Breast epithelium (tissue), 4 donors: ENCODE measurements at regions not wholly inside any gene's neighbourhood (a gene's known extent, or its start where the extent isn't known, plus 50 kb on each side); places are given as distances from the start of the nearest gene placed in this dataset.
"Not testable (repeated sequence)": the region's sequence is repeated elsewhere in the genome, so short reads cannot be mapped to it uniquely, and the experiment has no call there.

Experiments used
- DNase-seq, 2 donors: peaks; one replicate each; pipeline ENCODE4 v3.0.0-alpha.2; 2019; ENCODE audit warnings: low spot score in 2 of 2
- H3K27ac ChIP-seq, 2 donors: fragments of 200-600 bp; sonication (generic) in 1 of 2; one replicate each; pipeline ENCODE4 v1.5.1; 2016 to 2019; ENCODE audit warnings: mild to moderate bottlenecking in 1 of 2
- H3K27me3 ChIP-seq, 2 donors: fragments of 200-600 bp; sonication (generic) in 1 of 2; one replicate each; pipeline versions ENCODE4 v1.5.1 to v1.6.0; 2017 to 2019; ENCODE audit warnings: control low read depth in 1 of 2, mild to moderate bottlenecking in 1 of 2
- H3K36me3 ChIP-seq: fragments of 200-600 bp; one replicate; pipeline ENCODE4 v1.5.1; 2019
- H3K4me1 ChIP-seq, 2 donors: fragments of 200-600 bp; sonication (generic); one replicate each; pipeline ENCODE4 v1.5.1; 2016 to 2019; ENCODE audit warnings: control low read depth in 1 of 2
- H3K4me3 ChIP-seq, 3 donors: fragments of 200-600 bp; sonication (generic); 1 replicate in 2 of 3; 2 replicates in 1 of 3; pipeline ENCODE4 v1.5.1; 2016 to 2019; ENCODE audit warnings: mild to moderate bottlenecking in 3 of 3, moderate library complexity in 2 of 3
- H3K9me3 ChIP-seq, 2 donors: fragments of 200-600 bp; sonication (generic) in 1 of 2; one replicate each; pipeline ENCODE4 v1.5.1; 2016 to 2019; ENCODE audit warnings: control low read depth in 1 of 2
- POLR2A ChIP-seq: fragments of 450-650 bp; IDR thresholded peaks from one replicate; pipeline ENCODE4 v1.6.1; 2016; ENCODE audit warnings: antibody characterized with exemption, mild to moderate bottlenecking, moderate library complexity
- POLR2AphosphoS5 ChIP-seq, 3 donors: sonication (generic); formaldehyde crosslinking; IDR thresholded peaks; one replicate each; pipeline ENCODE4 v1.6.1; 2017; ENCODE audit warnings: antibody characterized with exemption in 3 of 3
- intact Hi-C: fragments of 100-400 bp; cut with DNase I; formaldehyde crosslinking; loops from one replicate; pipeline ENCODE4 v1.15.1; 2023; ENCODE audit warnings: low total_unique reads
- TF ChIP-seq, protein P1 (sequence below), 3 donors: fragments of 450-650 bp; IDR thresholded peaks; one replicate each; pipeline ENCODE4 v1.5.1; 2016 to 2017; ENCODE audit warnings: antibody characterized with exemption in 3 of 3, mild to moderate bottlenecking in 3 of 3, moderate library complexity in 3 of 3

DNA sequence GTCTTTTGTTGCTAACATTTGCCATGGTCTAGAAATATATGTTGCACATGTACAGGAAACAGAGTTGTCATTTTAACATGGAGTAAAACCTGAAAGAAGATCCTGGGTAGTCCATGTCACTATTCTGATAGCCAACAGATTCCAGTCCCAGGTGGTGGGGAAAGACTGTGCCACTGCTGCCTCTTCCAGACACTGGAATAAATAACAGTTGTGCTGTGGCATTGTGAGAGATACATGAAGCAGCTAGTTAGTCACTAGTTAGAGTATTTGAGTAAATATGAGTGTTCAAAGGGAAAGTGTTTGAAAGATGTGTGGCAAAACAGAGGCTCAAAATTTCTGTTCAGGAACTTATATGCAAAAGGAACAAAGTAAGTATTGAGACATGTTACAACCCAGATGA is 1408.3 kb downstream of the EFNA5 start:
- no peaks in the 10 kb centered on the region for H3K36me3 ChIP-seq
- no peak overlapping the region for H3K4me3 ChIP-seq
- no peaks in the 10 kb centered on the region for H3K9me3 ChIP-seq
- H3K27me3 ChIP-seq = no peaks in the 10 kb centered on the region
- intact Hi-C loops = no loop called here
- TF ChIP-seq, protein P1, sequence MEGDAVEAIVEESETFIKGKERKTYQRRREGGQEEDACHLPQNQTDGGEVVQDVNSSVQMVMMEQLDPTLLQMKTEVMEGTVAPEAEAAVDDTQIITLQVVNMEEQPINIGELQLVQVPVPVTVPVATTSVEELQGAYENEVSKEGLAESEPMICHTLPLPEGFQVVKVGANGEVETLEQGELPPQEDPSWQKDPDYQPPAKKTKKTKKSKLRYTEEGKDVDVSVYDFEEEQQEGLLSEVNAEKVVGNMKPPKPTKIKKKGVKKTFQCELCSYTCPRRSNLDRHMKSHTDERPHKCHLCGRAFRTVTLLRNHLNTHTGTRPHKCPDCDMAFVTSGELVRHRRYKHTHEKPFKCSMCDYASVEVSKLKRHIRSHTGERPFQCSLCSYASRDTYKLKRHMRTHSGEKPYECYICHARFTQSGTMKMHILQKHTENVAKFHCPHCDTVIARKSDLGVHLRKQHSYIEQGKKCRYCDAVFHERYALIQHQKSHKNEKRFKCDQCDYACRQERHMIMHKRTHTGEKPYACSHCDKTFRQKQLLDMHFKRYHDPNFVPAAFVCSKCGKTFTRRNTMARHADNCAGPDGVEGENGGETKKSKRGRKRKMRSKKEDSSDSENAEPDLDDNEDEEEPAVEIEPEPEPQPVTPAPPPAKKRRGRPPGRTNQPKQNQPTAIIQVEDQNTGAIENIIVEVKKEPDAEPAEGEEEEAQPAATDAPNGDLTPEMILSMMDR (IDR thresholded peaks at IDR 0.05) = no peak
- TF ChIP-seq POLR2AphosphoS5 (IDR thresholded peaks at IDR 0.05) (no peak), POLR2A (no peak)
- H3K27ac ChIP-seq = no peak overlapping the region
- H3K4me1 ChIP-seq = no peaks in the 10 kb centered on the region
- no peak for DNase-seq

DNA sequence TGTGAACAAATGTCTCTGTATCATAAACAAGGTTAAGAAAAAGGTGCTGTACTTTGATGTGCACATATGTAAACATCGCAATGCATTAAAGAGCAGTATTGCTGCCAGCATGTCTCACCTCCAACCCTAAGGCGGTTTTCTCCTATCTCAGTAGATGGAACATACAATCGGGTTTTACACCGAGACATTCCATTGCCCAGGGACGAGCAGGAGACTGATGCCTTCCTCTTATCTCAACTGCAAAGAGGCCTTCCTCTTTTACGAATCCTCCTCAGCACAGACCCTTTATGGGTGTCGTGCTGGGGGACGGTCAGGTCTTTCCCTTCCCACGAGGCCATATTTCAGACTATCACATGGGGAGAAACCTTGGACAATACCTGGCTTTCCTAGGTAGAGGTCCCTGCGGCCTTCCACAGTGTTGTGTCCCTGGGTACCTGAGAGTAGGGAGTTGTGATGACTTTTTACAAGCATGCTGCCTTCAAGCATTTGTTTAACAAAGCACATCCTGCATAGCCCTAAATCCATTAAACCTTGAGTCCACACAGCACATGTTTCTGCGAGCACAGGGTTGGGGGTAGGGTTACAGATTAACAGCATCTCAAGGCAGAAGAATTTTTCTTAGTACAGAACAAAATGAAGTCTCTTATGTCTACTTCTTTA is 1411.2 kb downstream of the EFNA5 start:
- H3K4me3 ChIP-seq = not testable (repeated sequence)

DNA sequence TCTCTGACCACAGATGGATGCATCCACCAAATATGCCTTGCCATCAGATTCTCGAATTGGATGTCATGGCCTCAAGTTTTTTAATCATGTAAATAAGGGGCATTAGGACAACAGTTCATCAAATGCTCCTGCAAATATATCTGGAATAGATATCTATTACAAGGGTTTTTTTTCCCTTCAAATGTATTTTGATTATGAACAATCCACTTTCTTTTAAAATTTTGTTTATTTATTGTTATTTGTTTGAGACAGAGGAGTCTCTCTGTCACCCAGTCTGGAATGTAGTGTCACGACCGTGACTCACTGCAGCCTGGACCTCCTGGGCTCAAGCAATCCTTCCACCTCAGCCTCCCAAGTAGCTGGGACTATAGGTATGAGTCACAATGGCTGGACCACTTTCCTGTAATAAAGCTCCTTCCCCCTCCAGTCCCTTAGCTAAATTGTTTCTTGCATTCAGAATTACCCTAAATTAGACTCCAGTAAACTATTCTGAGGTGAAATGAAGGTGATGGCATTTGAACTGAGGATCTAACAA is 1412.1 kb downstream of the EFNA5 start:
- Histone ChIP-seq H3K4me3 (no peak overlapping the region), H3K36me3 (no peaks in the 10 kb centered on the region), H3K4me1 (no peaks in the 10 kb centered on the region), H3K27me3 (no peaks in the 10 kb centered on the region), H3K9me3 (peaks cover 0 to 10% of the 10 kb centered on the region in 2 donors), H3K27ac (no peak overlapping the region)
- TF ChIP-seq POLR2A (no peak), POLR2AphosphoS5 (IDR thresholded peaks at IDR 0.05) (no peak)
- TF ChIP-seq, protein P1 (IDR thresholded peaks at IDR 0.05) = no peak
- DNase-seq = no peak
- intact Hi-C loops = no loop called here

More for the DNA sequence above, 1411.2 kb downstream of the EFNA5 start:
- DNase-seq, H3K27me3 ChIP-seq, H3K9me3 ChIP-seq, H3K27ac ChIP-seq, H3K4me1 ChIP-seq, intact Hi-C loops, H3K36me3 ChIP-seq: not testable (repeated sequence)

DNA sequence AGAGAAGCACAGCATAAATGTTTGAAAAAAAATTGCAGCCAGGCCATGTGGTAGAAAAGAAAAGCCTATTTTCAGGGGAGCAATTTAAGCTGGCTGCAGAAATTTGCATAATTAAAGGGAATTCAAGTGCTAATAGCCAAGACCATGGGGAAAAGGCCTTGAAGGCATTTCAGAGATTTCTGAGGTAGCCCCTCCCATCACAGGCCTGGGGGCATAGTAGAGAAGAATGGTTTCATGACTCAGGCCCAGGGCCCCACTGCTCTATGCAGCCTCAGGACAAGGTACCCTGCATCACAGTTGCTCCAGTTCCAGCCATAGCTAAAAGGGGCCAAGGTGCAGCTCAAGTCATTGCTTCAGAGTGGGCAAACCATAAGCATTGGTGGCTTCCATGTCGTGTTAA is 1416.0 kb downstream of the EFNA5 start:
- Histone ChIP-seq H3K9me3 (peaks cover 0 to 10% of the 10 kb centered on the region in 2 donors), H3K4me3 (no peak overlapping the region), H3K27me3 (no peaks in the 10 kb centered on the region), H3K27ac (no peak overlapping the region), H3K36me3 (no peaks in the 10 kb centered on the region), H3K4me1 (no peaks in the 10 kb centered on the region)
- no peak for DNase-seq
- intact Hi-C loops = no loop called here
- TF ChIP-seq POLR2A = no peak

DNA sequence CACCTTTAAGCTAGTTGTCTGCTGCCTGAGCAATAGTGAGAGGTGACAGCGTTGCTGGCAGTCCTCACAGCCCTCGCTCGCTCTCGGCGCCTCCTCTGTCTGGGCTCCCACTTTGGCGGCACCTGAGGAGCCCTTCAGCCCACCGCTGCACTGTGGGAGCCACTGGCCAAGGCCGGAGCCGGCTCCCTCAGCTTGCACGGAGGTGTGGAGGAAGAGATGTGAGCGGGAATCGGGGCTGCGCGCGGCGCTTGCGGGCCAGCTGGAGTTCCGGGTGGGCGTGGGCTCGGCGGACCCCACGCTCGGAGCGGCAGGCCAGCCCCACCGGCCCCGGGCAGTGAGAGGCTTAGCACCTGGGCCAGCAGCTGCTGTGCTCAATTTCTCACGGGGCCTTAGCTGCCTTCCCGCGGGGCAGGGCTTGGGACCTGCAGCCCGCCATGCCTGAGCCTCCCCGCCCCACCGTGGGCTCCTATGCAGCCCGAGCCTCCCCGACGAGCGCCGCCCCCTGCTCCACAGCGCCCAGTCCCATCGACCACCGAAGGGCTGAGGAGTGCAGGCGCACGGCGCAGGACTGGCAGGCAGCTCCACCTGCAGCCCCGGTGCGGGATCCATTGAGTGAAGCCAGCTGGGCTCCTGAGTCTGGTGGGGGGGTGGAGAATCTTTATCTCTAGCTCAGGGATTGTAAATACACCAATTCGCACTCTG is 1424.5 kb downstream of the EFNA5 start:
- intact Hi-C loops = not testable (repeated sequence)

DNA sequence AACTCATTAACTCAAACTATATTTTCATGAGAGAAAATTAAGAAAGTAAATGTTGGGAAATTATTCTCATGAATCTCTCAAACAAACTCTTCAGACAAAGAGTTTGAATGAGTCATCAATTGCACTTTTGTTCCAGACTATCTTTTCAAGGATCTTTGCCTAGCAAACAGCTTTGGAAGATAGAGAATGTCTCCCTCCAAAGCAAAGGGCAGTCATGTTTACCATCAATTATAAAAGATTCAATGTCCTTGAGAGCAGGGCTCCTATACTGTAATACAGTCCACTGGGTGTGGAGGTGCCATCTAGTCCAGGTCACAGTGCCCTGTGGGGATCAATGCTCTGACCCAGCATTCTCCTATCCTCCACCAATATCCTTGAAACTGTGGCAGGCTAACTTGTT is 1429.3 kb downstream of the EFNA5 start:
- Histone ChIP-seq H3K4me3 (no peak overlapping the region), H3K9me3 (peaks cover 0 to 5% of the 10 kb centered on the region in 2 donors), H3K27ac (no peak overlapping the region), H3K4me1 (no peaks in the 10 kb centered on the region), H3K36me3 (no peaks in the 10 kb centered on the region), H3K27me3 (no peaks in the 10 kb centered on the region)
- TF ChIP-seq POLR2AphosphoS5 (IDR thresholded peaks at IDR 0.05) = no peak
- TF ChIP-seq POLR2A = no peak
- TF ChIP-seq, protein P1 (IDR thresholded peaks at IDR 0.05) = no peak
- intact Hi-C loops = no loop called here
- no peak for DNase-seq

More for the DNA sequence above, 1424.5 kb downstream of the EFNA5 start:
- H3K9me3 ChIP-seq, H3K27ac ChIP-seq, DNase-seq, H3K4me1 ChIP-seq, H3K4me3 ChIP-seq, H3K36me3 ChIP-seq, H3K27me3 ChIP-seq: not testable (repeated sequence)
